ENCODE measurements at regions not wholly inside any gene's neighbourhood (a gene's known extent, or its start where the extent isn't known, plus 50 kb on each side); places are given as distances from the start of the nearest gene placed in this dataset.

DNA sequence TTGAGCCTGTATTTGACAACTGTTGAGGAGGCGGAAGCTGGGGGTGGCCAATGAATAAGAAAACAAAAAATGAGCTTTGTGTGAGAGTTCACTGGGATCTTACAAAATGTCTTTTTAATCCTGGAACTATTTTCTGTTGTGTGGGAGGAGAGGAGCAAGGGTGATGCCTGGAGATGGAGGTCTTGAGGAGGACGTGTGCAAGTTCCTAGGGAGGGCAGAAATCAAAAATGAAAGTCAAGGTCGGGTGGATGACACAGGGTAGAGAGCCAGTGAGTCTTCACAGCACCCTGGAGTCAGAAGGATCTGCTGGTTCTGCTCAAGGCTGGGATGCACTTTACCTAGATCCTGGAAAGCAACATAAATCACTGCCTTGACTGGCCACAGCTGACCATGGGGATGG lies 180.3 kb upstream of the PKDCC start:
- DNase-seq (ENCODE audit: low spot score) = no peak
- H3K4me1 ChIP-seq = peaks cover 21% of the 10 kb centered on the region
- H3K36me3 ChIP-seq = no peaks in the 10 kb centered on the region
- Mint-ChIP-seq H3K27ac (no peak overlapping the region), H3K9me3 (no peaks in the 10 kb centered on the region), H3K4me3 (no peak overlapping the region), H3K27me3 (ENCODE audit: insufficient read depth, low read depth) (peaks cover 17% of the 10 kb centered on the region), H3K36me3 (no peaks in the 10 kb centered on the region), H3K4me1 (peaks cover 9% of the 10 kb centered on the region)
- TF ChIP-seq EZH2 (IDR thresholded peaks at IDR 0.05) = no peak
- no peak for TF ChIP-seq EZH2phosphoT487 (IDR thresholded peaks at IDR 0.05)
- TF ChIP-seq, protein P1, sequence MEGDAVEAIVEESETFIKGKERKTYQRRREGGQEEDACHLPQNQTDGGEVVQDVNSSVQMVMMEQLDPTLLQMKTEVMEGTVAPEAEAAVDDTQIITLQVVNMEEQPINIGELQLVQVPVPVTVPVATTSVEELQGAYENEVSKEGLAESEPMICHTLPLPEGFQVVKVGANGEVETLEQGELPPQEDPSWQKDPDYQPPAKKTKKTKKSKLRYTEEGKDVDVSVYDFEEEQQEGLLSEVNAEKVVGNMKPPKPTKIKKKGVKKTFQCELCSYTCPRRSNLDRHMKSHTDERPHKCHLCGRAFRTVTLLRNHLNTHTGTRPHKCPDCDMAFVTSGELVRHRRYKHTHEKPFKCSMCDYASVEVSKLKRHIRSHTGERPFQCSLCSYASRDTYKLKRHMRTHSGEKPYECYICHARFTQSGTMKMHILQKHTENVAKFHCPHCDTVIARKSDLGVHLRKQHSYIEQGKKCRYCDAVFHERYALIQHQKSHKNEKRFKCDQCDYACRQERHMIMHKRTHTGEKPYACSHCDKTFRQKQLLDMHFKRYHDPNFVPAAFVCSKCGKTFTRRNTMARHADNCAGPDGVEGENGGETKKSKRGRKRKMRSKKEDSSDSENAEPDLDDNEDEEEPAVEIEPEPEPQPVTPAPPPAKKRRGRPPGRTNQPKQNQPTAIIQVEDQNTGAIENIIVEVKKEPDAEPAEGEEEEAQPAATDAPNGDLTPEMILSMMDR (IDR thresholded peaks at IDR 0.05) = no peak
- H3K4me3 ChIP-seq = no peak overlapping the region
- no peaks in the 10 kb centered on the region for H4K20me1 ChIP-seq (ENCODE audit: low read depth)
- H3K27ac ChIP-seq = no peak overlapping the region
- H2AFZ ChIP-seq (replicated peaks) = peak overlapping the region; percentile 44
- no peaks in the 10 kb centered on the region for H3K79me2 ChIP-seq (ENCODE audit: low read depth)
- H3K27me3 ChIP-seq = no peaks in the 10 kb centered on the region
- H3K4me2 ChIP-seq = no peak overlapping the region
- no peaks in the 10 kb centered on the region for H3K9me3 ChIP-seq (ENCODE audit: low read depth)
- H3F3A ChIP-seq (ENCODE audit: low read depth) = no peaks in the 10 kb centered on the region
- H3K9ac ChIP-seq = no peak overlapping the region

DNA sequence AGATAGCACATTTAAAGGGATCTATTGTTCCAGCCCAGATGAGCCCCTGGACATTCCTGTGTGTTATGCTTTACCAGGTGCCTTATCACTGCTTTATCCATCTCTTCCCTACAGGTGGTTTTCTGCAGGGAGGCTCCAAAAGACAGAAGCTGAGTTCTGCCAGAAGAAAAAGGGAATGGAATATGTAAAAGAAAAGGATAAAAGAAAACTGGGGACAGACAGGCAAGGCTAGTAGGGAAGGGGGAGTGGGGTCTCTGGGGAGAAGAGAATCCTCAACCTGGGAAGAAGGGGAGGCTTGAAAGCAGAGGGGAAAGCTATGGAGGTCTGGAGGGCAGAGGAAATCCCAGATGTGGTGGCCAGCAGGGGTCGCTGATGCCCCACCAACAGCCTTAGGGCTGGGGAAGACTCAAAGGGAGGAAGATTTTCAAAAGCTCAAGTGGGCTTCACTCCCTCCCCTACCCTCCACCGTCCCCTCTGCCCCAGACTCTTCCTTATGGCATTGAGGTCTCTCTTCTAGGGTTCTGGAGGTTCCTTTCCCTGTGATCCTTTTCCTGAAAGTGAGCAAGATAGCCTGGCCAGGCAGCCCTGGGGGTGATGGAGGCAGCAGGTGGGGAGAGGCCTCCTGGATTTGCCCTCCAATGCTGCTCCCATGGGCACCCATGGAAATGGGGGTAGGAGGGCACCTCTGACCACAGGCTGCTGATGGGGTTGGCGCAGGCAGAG lies 178.1 kb upstream of the PKDCC start:
- Mint-ChIP-seq H3K27ac (no peak overlapping the region), H3K4me1 (peaks cover 18% of the 10 kb centered on the region), H3K4me3 (peak overlapping the region; percentile 8), H3K9me3 (no peaks in the 10 kb centered on the region), H3K27me3 (ENCODE audit: insufficient read depth, low read depth) (peaks cover 23% of the 10 kb centered on the region), H3K36me3 (no peaks in the 10 kb centered on the region)
- Histone ChIP-seq H3K79me2 (ENCODE audit: low read depth) (no peaks in the 10 kb centered on the region), H3K4me3 (no peak overlapping the region), H3K27me3 (no peaks in the 10 kb centered on the region), H3K9ac (no peak overlapping the region), H3K27ac (no peak overlapping the region), H3K4me1 (peaks cover 21% of the 10 kb centered on the region), H3K36me3 (no peaks in the 10 kb centered on the region), H2AFZ (replicated peaks) (no peak overlapping the region), H4K20me1 (ENCODE audit: low read depth) (no peaks in the 10 kb centered on the region), H3F3A (ENCODE audit: low read depth) (no peaks in the 10 kb centered on the region), H3K9me3 (ENCODE audit: low read depth) (no peaks in the 10 kb centered on the region), H3K4me2 (no peak overlapping the region)
- DNase-seq (ENCODE audit: low spot score) = peak; percentile 85
- TF ChIP-seq EZH2 (IDR thresholded peaks at IDR 0.05) = no peak
- TF ChIP-seq, protein P1 (IDR thresholded peaks at IDR 0.05) = peak; percentile 88

DNA sequence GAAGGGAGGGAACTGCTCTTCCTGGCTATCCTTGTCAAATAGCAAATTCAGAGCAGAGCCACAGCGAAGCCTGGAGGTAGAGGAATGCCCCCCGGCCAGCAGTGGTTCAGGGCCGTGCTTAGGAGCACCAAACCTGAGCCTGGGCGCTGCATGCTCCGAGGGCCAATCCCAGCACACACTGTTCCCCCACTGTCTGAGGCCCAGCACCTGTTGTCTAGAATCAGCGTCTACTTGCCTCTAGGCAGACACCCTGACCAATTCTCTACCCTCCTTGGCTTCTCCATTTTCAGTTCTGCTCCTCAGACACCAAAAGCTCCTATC lies 177.6 kb upstream of the PKDCC start:
- Histone ChIP-seq H3K27me3 (no peaks in the 10 kb centered on the region), H2AFZ (replicated peaks) (no peak overlapping the region), H4K20me1 (ENCODE audit: low read depth) (no peaks in the 10 kb centered on the region), H3K36me3 (no peaks in the 10 kb centered on the region), H3K4me1 (peaks cover 16% of the 10 kb centered on the region), H3K27ac (no peak overlapping the region), H3K9me3 (ENCODE audit: low read depth) (no peaks in the 10 kb centered on the region), H3K4me2 (no peak overlapping the region), H3K4me3 (no peak overlapping the region), H3F3A (ENCODE audit: low read depth) (no peaks in the 10 kb centered on the region), H3K9ac (no peak overlapping the region), H3K79me2 (ENCODE audit: low read depth) (no peaks in the 10 kb centered on the region)
- TF ChIP-seq, protein P1 (IDR thresholded peaks at IDR 0.05) = no peak
- TF ChIP-seq EZH2 (IDR thresholded peaks at IDR 0.05) (no peak), EZH2phosphoT487 (IDR thresholded peaks at IDR 0.05) (no peak)
- Mint-ChIP-seq H3K36me3 (no peaks in the 10 kb centered on the region), H3K9me3 (no peaks in the 10 kb centered on the region), H3K27ac (no peak overlapping the region), H3K27me3 (ENCODE audit: insufficient read depth, low read depth) (peaks cover 23% of the 10 kb centered on the region), H3K4me3 (no peak overlapping the region), H3K4me1 (peaks cover 18% of the 10 kb centered on the region)
- no peak for DNase-seq (ENCODE audit: low spot score)

Measured in neural progenitor cell (in vitro differentiated cells).